Germinal center (tissue), 1 donor: ENCODE measurements at regions not wholly inside any gene's neighbourhood (a gene's known extent, or its start where the extent isn't known, plus 50 kb on each side); places are given as distances from the start of the nearest gene placed in this dataset.
"Not testable (repeated sequence)": the region's sequence is repeated elsewhere in the genome, so short reads cannot be mapped to it uniquely, and the experiment has no call there.

Source experiments
- DNase-seq: peaks from one replicate; pipeline ENCODE4 v3.0.0; 2012; ENCODE audit warnings: mixed read lengths, low spot score

DNA sequence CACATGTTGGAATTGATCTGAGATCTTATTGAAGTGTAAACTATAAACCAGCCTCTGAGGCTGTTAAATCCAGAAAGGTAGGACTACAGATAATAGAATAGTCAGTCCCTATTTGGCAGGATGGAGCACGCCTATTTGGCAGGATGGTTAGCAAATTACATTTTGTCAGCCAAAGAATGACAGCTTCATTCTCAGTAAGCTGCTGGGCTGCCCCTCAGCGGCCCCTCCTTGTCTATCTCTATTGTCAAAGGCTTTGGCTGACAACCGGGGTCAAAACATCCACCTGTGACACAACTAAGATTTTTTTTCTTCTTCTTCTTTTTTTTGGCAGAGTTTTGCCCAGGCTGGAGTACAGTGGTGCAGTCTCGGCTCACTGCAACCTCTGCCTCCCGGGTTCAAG lies 123.4 kb upstream of the ECI2 start:
- no peak for DNase-seq

DNA sequence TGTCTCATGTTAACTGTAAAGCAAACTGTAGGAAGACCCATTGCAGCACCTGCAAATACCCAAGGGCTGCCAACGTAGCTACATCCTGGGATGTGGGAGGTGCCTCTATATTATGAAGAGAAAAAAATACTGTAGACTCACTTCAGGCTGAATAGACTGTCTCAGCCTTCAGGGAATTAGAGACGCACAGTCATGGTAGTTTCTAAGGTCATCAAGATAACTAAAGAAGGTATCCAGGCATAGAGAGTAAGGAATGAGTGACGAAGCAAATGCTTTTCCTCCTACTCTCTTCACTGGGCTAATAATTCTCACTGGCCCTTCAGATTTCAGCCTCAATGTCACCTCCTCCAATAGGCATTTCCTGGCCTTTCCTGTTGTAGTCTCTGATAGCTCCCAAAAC lies 121.6 kb upstream of the ECI2 start:
- no peak for DNase-seq

DNA sequence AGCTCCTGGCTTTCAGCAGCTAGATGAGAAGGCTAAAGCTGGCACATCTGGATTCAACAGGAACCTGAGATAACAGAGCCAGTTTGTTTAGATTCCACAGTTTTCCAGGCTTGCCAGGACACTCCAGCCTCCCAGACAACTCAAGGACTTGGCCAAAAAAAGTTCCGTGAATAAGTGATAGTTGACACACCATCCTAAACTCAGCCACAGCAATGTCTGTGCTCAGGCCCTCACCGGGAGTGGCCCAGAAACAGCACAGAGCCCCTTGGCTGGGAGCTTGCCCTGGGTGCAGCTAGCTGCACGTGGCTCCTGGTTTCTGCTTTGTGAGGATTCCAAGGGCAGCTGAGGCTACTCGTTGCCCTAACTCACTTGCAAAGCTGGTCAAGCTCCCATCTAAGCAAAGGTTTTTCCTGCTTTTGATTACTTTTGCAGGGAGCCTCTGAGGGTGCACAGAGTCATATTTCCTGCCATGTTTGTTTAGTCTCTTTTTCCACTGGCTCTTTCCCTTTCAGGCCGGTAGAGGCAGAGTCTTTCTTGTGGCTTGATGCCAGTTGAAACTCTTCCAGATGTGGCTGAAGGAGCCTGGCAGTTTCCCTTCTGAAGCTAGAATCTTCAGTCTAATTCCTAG lies 118.3 kb upstream of the ECI2 start:
- DNase-seq: no peak

DNA sequence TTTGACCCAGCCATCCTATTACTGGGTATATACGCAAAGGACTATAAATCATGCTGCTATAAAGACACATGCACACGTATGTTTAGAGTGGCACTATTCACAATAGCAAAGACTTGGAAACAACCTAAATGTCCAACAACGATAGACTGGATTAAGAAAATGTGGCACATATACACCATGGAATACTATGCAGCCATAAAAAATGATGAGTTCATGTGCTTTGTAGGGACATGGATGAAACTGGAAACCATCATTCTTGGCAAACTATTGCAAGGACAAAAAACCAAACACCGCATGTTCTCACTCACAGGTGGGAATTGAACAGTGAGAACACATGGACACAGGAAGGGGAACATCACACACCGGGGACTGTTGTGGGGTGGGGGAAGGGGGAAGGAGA lies 117.1 kb upstream of the ECI2 start:
- DNase-seq: not testable (repeated sequence)

DNA sequence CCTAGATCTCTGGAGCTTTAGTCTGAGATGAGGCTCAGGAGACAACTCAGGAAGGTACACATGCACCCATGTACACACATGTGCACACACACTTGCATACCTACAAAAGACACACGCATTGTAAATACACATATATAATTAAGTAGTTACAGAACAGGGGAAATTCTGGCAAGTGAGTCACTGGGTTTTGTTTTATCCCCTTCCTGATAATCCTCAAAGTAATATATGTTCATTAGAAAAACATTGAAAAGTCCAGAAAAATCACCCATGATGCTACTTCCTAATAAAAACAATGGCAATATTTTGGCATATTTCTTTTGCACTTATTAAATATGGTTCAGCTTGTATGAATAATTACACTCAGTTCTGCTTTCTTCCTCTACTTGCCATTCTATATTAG lies 115.3 kb upstream of the ECI2 start:
- DNase-seq: no peak

DNA sequence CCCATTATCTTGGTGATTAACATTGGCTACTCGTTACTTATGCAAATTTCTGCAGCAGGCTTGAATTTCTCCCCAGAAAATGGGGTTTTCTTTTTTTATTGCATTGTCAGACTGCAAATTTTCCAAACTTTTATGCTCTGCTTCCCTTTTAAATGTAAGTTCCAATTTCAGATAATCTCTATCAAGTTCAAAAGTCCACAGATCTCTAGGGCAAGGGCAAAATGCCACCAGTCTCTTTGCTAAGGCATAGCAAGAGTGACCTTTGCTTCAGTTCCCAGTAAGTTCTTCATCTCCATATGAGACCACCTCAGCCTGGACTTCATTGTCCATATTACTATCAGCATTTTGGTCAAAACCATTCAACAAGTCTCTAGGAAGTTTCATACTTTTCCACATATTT lies 108.5 kb upstream of the ECI2 start:
- DNase-seq: not testable (repeated sequence)

DNA sequence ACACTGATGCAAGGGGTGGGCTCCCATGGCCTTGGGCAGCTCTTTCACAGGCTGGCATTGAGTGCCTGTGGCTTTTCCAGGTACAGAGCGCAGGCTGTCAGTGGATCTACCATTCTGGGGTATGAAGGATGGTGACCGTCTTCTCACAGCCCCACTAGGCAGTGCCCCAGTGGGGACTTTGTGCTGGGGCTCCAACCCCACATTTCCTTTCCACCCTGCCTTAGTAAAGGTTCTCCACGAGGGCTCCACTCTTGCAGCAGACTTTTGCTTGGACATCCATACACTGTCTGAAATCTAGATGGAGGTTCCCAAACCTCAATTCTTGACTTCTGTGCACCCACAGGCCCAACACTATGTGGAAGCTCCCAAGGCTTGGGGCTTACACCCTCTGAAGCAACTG lies 107.9 kb upstream of the ECI2 start:
- no peak for DNase-seq

DNA sequence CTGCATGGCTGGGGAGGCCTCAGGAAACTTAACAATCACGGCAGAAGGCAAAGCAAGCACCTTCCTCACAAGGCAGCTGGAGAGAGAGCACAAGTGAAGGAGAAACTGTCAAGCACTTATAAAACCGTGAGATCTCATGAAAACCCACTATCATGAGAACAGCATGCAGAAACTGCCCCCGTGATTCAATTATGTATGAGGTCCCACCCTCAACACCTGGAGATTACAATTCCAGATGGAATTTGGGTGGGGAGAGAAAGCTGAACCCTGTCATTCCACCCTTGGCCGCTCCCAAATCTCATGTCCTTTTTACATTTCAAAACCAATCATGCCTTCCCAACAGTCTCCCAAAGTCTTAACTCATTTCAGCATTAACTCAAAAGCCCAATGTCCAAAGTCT lies 107.2 kb upstream of the ECI2 start:
- no peak for DNase-seq

DNA sequence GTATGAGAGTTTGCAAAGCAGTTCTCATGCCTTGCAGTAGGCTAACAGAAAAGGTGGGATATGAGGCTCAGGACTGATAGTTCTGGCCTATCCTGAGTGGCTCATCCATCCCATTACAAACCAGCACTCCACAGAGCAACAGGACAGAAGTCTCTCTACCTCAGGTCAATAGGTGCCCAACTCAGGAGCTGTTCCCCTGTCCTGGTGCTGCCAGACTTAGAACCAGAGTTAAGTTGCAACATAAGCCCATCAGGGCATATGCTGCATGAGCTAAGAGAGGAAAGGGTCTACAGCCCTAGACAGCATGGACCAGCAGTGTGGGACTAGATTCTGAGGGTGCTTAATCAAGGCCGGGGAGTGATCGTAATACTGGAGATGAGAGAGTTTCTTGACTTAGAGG lies 104.8 kb upstream of the ECI2 start:
- no peak for DNase-seq

DNA sequence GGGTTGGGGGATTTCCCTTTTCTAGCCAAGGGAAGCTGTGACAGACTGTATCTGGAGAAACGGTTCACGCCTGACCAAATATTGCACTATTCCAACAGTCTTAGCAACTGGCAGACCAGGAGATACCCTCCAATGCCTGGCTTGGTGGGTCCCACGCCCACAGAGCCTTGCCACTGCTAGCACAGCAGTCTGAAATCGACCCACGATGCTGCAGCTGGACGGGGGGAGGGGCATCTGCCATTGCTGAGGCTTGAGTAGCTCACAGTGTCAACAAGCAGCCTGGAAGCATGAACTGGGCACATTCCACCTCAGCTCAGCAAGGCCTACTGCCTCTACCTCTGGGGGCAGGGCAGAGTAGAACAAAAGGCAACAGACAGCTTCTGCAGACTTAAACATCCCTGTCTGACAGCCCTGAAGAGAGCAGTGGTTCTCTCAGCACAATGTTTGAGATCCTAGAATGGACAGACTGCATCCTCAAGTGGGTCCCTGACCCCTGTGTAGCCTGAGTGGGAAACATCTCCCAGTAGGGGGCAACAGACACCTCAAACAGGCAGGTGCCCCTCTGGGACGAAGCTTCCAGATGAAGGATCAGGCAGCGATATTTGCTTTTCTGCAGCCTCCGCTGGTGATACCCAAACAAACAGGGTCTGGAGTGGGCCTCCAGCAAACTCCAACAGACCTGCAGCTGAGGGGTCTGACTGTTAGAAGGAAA lies 89.9 kb upstream of the ECI2 start:
- DNase-seq: no peak

DNA sequence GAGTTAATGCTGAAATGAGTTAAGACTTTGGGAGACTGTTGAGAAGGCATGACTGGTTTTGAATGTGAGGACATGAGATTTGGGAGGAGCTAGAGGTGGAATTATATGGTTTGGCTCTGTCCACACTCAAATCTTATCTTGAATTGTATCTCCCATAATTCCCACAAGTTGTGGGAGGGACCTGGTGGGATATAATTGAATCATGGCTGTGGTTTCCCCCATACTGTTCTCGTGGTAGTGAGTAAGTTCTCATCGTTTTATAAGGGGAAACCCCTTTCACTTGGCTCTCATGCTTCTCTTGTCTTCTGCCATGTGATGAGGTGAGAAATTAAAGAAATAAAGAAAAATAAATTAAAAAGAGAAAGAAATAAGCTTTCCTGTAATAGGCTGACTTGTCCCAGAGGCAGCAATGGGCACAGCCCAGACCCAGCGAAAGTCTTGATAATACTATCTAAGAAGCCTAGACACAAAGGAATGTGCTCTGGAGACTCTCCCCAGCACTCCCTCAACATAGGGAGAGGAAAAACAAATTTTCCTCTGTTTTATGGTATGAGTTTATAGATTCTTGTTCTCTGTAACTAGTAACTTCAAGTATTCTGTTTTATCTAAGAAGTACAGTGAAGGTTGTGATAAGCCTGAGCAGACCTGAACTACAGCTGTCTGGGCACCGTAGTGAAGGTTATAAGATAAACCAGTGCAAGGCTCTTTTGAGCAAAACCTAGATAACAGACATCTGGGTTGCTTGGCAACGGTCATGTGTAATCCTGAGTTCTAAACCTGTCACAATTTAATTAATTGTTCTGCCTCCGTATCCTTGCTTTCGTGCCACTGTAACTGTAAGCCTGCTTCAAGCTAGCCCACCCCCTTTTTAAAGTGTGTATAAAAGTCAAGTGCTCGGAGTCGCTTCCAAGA lies 88.9 kb upstream of the ECI2 start:
- DNase-seq: no peak

DNA sequence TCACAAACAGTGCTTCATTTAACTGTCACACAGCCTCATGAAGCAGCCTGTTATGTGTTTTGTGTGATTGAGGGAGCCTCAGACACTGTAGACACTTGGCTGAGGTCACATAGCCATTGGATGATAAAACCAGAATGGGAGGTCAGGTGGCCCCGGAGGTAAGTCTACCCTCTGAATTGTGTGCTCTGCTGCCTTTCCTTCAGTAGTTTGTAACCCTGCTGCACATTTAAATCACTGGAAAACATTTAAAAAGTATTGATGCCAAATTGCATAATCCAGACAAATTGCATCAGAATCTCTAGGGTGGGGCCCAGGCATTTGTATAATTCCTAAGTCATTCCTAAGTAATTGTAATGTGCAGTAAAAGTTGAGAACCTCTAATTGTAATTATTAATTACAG lies 85.2 kb upstream of the ECI2 start:
- DNase-seq: no peak

DNA sequence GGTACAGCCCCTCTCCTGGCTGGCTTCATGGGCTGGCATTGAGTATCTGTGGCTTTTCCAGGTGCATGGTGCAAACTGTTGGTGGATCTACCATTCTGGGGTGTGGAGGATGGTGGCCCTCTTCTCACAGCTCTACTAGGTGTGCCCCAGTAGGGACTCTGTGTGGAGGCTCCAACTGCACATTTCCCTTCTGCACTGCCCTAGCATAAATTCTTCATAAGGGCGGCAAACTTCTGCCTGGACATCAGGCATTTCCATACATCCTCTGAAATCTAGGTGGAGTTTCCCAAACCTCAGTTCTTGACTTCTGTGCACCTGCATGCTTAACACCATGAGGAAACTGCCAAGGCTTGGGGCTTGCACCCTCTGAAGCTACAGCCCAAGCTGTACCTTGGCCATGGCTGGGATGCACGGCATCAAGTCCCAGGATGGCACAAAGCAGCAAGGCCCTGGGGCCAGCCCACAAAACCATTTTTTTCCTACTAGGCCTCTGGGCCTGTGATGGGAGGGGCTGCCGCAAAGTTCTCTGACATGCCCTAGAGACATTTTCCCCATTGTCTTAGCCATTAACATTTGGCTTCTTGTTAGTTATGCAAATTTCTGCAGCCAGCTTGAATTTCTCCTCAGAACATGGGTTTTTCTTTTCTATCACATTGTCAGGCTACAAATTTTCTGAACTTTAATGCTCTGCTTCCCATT lies 83.4 kb upstream of the ECI2 start:
- DNase-seq: not testable (repeated sequence)

DNA sequence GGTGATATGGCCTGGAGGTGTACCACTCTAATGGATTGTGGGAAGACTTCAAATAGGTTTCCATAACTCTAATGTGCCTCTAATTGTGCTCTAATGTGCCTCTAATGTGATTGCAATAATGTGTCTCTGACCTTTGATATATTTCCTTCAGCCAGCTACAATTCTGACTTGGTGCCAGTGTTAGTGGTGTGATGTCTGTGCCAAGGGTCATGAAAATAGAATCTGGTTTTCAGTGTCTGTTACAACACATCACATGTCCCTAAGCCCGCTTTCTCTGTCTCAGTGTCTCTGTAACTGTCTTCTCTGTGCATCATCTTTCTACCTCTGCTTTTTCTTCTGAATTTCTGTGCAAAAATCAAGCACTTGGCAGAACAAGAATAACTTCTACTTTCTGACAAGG lies 77.2 kb upstream of the ECI2 start:
- DNase-seq: no peak

DNA sequence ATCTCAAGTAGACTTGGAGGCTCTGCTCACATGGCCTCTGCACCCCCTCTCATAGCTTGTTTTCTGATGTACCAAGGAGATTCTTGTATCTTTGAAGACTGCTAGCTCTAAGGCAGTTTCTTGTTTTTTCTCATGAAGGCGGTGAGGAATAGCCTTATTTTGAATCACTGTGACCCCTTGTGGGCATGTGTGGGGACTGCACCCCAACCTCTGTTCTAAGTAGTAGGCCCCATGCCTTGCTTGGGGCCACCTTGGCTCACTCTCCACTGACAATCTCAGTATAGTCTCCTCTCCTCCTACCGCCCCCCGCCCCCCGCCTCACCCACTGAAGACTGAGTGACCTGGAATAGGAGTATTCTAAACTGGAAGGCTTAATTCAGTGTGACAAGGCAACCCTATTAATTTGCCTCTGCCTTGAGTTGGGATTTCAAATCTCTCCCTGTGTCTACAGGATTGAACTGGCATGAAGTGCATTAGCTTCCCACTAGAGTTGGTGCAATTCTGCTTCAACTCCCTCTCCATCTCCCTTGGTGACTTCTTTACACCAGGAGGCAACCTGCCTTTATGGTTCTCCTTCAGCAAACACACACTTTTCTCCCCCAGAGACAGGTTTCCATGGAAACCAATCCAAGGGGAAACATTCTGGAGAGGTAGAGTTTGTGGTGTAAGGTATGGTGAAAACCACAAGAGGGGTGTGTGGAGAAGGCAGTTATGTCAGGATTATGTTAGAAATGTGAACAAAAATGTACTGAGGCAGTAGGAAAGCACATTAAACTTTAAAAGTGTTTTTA lies 75.4 kb upstream of the ECI2 start:
- peak; percentile 41 for DNase-seq

DNA sequence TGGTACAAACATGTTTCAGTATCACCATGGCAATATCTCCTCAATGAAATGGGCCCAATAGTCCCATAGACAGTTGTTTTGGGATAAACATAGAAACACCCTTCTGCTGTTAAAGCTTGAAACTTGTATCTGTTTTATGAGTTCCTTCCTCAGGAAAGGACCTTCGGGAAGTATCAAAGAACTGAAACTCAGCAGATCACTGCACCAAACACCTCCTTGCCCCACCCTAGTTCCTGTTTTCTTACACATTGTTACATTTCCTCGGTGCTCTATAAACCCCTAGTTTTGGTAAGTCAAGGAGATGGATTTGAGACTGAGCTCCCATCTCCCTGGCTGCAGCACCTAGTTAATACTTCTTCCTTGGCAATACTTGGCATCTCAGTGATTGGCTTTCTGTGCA lies 73.8 kb upstream of the ECI2 start:
- no peak for DNase-seq

DNA sequence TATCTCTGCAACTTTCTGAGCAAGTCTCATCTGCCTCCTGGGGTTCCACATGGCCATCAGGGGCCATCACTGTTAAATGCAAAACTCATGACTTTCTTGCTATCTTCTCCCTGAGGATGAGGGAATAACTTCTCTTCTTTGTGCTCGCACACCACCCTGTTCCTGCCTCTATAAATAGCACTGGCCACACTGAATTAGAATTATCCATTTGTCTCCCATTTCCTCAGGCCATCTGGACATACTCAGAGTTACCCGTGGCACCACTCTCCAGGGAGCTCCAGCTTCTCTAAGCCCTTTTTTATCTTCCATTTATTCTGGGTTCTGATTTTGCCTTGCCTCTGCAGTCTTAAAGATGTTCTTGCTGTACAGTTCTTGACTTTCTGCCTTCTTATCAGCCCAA lies 72.8 kb upstream of the ECI2 start:
- no peak for DNase-seq

DNA sequence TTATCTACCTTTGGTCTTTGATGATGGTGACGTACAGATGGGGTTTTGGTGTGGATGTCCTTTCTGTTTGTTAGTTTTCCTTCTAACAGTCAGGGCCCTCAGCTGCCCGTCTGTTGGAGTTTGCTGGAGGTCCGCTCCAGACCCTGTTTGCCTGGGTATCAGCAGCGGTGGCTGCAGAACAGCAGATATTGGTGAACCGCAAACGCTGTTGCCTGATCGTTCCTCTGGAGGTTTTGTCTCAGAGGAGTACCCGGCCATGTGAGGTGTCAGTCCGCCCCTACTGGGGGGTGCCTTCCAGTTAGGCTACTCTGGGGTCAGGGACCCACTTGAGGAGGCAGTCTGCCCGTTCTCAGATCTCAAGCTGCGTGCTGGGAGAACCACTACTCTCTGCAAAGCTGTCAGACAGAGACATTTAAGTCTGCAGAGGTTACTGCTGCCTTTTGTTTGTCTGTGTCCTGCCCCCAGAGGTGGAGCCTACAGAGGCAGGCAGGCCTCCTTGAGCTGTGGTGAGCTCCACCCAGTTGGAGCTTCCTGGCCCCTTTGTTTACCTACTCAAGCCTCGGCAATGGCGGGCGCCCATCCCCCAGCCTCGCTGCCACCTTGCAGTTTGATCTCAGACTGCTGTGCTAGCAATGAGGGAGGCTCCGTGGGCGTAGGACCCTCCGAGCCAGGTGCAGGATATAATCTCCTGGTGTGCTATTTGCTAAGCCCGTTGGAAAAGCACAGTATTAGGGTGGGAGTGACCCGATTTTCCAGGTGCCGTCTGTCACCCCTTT lies 68.5 kb upstream of the ECI2 start:
- not testable (repeated sequence) for DNase-seq

DNA sequence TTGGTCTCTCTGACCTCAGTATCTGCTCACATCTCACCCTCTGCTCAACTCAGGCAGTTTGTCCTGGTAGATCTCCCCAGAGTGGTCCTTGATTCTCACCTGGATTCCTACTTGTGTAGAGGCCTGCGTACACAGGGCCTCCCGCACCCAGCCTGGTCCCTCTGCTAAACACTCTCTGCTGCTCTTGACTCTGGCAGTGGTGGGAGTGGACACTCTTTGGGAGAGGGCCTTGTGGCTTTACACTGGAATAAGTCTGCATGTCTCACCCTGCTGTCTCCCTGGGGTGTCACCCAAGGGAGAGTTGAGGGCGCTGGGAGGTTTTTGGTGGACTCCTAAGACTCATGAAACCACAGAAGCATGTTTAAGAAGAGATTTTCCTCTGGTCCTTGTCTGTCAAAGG lies 57.3 kb upstream of the ECI2 start:
- no peak for DNase-seq

DNA sequence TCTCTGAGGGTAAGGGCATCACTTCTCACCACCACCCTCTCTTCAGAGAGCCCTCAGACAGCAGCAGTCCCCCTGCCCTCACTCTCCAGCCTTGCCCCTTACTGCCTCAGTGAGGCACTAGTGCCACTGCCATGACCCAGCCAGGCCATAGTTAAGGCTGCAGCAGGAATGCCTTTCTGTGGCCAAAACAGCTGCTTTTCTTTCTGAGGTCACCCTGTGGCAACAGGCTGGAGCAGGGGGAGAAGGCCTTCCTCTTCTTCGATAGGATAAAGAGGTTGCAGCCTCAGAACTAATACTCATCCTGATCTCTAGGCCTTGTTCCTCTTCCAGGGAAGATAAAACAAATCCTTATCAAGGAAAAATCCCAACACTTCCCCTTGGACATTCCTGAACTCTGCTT lies 56.8 kb upstream of the ECI2 start:
- no peak for DNase-seq

DNA sequence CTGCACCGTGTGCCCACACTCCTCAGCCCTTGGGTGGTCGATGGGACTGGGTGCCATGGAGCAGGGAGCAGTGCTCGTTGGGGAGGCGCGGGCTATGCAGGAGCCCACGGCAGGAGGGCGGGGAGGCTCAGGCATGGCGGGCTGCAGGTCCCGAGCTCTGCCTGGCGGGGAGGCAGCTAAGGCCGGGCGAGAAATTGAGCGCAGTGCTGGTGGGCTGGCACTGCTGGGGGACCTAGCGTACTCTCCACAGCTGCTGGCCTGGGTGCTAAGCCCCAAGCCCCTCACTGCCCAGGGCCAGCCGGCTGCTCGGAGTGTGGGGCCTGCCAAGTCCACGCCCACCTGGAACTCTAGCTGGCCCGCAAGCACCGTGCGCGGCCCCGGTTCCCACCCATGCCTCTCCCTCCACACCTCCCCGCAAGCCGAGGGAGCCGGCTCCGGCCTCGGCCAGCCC lies 55.9 kb upstream of the ECI2 start:
- no peak for DNase-seq
